Activated naive CD4-positive, alpha-beta T cell treated with anti-CD3 and anti-CD28 coated beads for 36 hours (primary cell): ENCODE measurements at regions not wholly inside any gene's neighbourhood (a gene's known extent, or its start where the extent isn't known, plus 50 kb on each side); places are given as distances from the start of the nearest gene placed in this dataset.

Experiments used
- CTCF ChIA-PET: fragments of 350-600 bp; sonication (Branson Sonifier 250); formaldehyde crosslinking; loops from one replicate; lab custom pipeline; 2021; ENCODE audit warnings: antibody characterized with exemption; lab: Charles Lee
- DNase-seq: peaks from one replicate; pipeline ENCODE4 v3.0.0-alpha.2; 2020
- H3K27ac Mint-ChIP-seq: one replicate; pipeline ENCODE4 v1.8.0; 2021; ENCODE audit warnings: mild to moderate bottlenecking, mixed read lengths
- H3K27me3 Mint-ChIP-seq: one replicate; pipeline ENCODE4 v1.8.0; 2021; ENCODE audit warnings: low read depth, mixed read lengths
- H3K36me3 Mint-ChIP-seq: one replicate; pipeline ENCODE4 v1.8.0; 2021; ENCODE audit warnings: low read depth, mixed read lengths
- H3K4me1 Mint-ChIP-seq: one replicate; pipeline ENCODE4 v1.8.0; 2021; ENCODE audit warnings: low read depth, mixed read lengths
- H3K4me3 Mint-ChIP-seq: one replicate; pipeline ENCODE4 v1.8.0; 2021; ENCODE audit warnings: mild to moderate bottlenecking, moderate library complexity, mixed read lengths
- H3K9me3 Mint-ChIP-seq: one replicate; pipeline ENCODE4 v1.8.0; 2021; ENCODE audit warnings: mixed read lengths
- intact Hi-C: fragments of 100-400 bp; cut with micrococcal nuclease; formaldehyde crosslinking; loops from one replicate; pipeline ENCODE4 v1.15.1; 2023

- Mint-ChIP-seq H3K4me3 (no peak overlapping the region), H3K27ac (no peak overlapping the region), H3K9me3 (no peaks in the 10 kb centered on the region), H3K4me1 (no peaks in the 10 kb centered on the region), H3K27me3 (no peaks in the 10 kb centered on the region), H3K36me3 (no peaks in the 10 kb centered on the region)
- no peak for DNase-seq
- intact Hi-C loops = no loop called here
- CTCF ChIA-PET = no interaction called here
Observed at GRCh38 chr9:30178610-30179009, 2205.8 kb upstream of the ACO1 start.

- H3K27ac Mint-ChIP-seq = no peak overlapping the region
- no peaks in the 10 kb centered on the region for H3K36me3 Mint-ChIP-seq
- peaks cover 17% of the 10 kb centered on the region for H3K9me3 Mint-ChIP-seq
- no peaks in the 10 kb centered on the region for H3K27me3 Mint-ChIP-seq
- H3K4me1 Mint-ChIP-seq = no peaks in the 10 kb centered on the region
- CTCF ChIA-PET = no interaction called here
- DNase-seq = no peak
- no peak overlapping the region for H3K4me3 Mint-ChIP-seq
- intact Hi-C loops = no loop called here
Observed at GRCh38 chr9:30193421-30193820, 2191.0 kb upstream of the ACO1 start.

- Mint-ChIP-seq H3K27me3 (no peaks in the 10 kb centered on the region), H3K4me3 (no peak overlapping the region), H3K27ac (no peak overlapping the region), H3K36me3 (no peaks in the 10 kb centered on the region), H3K9me3 (peaks cover 10% of the 10 kb centered on the region), H3K4me1 (no peaks in the 10 kb centered on the region)
- DNase-seq = no peak
- CTCF ChIA-PET = no interaction called here
- intact Hi-C loops = no loop called here
Observed at GRCh38 chr9:30196941-30197340, 2187.5 kb upstream of the ACO1 start.

- Mint-ChIP-seq H3K36me3 (no peaks in the 10 kb centered on the region), H3K9me3 (peaks cover 10% of the 10 kb centered on the region), H3K27me3 (no peaks in the 10 kb centered on the region), H3K27ac (no peak overlapping the region), H3K4me1 (no peaks in the 10 kb centered on the region), H3K4me3 (no peak overlapping the region)
- CTCF ChIA-PET = no interaction called here
- intact Hi-C loops = no loop called here
- no peak for DNase-seq
Observed at GRCh38 chr9:30197453-30197852, 2187.0 kb upstream of the ACO1 start.

GRCh38 chr9:30197954-30198353 is 2186.5 kb upstream of the ACO1 start:
- Mint-ChIP-seq H3K4me3 (no peak overlapping the region), H3K27me3 (no peaks in the 10 kb centered on the region)
- DNase-seq = no peak

DNA sequence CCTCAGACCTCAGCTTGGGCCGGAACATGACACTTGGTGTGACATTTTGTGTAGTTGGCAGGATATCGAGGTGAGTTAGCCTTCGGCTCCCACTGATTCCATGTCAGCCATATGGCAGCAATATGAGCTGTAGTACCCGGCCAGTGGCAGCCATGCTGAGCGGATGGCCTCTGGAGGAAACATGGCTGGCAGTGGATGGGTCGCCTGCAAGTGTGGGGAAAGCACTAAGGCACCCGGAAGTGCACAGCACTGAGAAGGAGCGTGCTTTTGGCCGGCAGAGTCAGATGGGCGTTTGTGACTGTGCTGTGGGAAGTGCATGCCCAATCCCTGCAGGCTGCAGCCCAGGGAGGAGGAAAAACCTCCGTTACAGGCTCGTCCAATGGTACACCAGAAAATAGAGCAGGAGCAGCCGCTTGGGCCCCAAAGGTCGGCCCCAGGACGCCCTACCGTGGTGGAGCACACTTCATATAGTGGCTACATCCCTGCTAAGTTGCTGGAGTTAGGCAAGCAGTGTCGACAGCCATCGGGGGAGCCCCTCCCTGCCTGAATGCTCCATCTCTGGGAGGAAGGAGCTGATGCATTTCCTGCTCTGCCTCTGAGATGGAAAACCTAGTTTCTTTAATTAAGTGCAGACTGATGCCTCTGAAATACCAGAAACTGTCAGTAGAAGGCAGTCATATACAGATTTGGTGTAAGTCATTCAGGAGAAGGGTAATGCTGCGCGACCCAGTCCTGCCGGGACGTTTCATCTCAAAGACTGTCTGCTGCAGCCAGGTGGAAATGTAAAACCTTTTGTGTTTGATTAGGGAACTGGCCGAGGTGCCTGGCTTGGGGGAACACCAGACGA is 2185.8 kb upstream of the ACO1 start:
- Mint-ChIP-seq H3K9me3 (peaks cover 10% of the 10 kb centered on the region), H3K27ac (no peak overlapping the region), H3K27me3 (no peaks in the 10 kb centered on the region), H3K36me3 (no peaks in the 10 kb centered on the region), H3K4me3 (no peak overlapping the region), H3K4me1 (no peaks in the 10 kb centered on the region)
- DNase-seq = no peak
- intact Hi-C loops = no loop called here
- CTCF ChIA-PET = no interaction called here

More at GRCh38 chr9:30197954-30198353, 2186.5 kb upstream of the ACO1 start:
- Mint-ChIP-seq H3K4me1 (no peaks in the 10 kb centered on the region), H3K27ac (no peak overlapping the region), H3K9me3 (peaks cover 10% of the 10 kb centered on the region), H3K36me3 (no peaks in the 10 kb centered on the region)
- CTCF ChIA-PET = no interaction called here
- intact Hi-C loops = no loop called here

DNA sequence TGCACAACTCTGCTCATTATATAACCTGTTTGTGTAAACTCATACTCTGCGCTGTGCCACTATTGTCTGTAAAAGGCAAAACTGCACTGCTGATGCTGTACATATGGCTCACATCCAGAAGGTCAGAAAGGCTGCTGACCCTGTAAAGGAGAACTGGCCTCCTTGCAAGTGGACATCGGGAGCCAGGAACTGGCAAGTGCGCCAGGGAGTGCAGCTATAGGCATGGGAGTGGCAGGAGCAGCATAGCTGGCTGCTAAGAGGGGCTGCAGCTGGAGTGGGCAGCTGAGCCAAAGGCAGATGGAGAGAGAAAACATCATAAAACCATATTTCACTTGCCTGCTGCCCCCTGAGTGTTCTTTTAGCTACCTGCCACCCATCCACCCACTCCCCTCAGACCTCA is 2183.4 kb upstream of the ACO1 start:
- intact Hi-C loops = no loop called here
- CTCF ChIA-PET = no interaction called here
- no peaks in the 10 kb centered on the region for H3K27me3 Mint-ChIP-seq
- H3K4me1 Mint-ChIP-seq = no peaks in the 10 kb centered on the region
- peaks cover 10% of the 10 kb centered on the region for H3K9me3 Mint-ChIP-seq
- H3K27ac Mint-ChIP-seq = no peak overlapping the region
- no peak overlapping the region for H3K4me3 Mint-ChIP-seq
- no peaks in the 10 kb centered on the region for H3K36me3 Mint-ChIP-seq
- DNase-seq = no peak

- no peaks in the 10 kb centered on the region for H3K4me1 Mint-ChIP-seq
- no peak overlapping the region for H3K4me3 Mint-ChIP-seq
- DNase-seq = no peak
- H3K36me3 Mint-ChIP-seq = no peaks in the 10 kb centered on the region
- intact Hi-C loops = no loop called here
- no peaks in the 10 kb centered on the region for H3K27me3 Mint-ChIP-seq
- no peak overlapping the region for H3K27ac Mint-ChIP-seq
- H3K9me3 Mint-ChIP-seq = no peaks in the 10 kb centered on the region
- CTCF ChIA-PET = no interaction called here
Observed at GRCh38 chr9:30235068-30235467, 2149.4 kb upstream of the ACO1 start.

- H3K9me3 Mint-ChIP-seq = no peaks in the 10 kb centered on the region
- CTCF ChIA-PET = no interaction called here
- no peak overlapping the region for H3K4me3 Mint-ChIP-seq
- no peak overlapping the region for H3K27ac Mint-ChIP-seq
- intact Hi-C loops = no loop called here
- H3K27me3 Mint-ChIP-seq = no peaks in the 10 kb centered on the region
- no peak for DNase-seq
- H3K36me3 Mint-ChIP-seq = no peaks in the 10 kb centered on the region
- H3K4me1 Mint-ChIP-seq = no peaks in the 10 kb centered on the region
Observed at GRCh38 chr9:30235564-30235963, 2148.9 kb upstream of the ACO1 start.

GRCh38 chr9:30239878-30240277 is 2144.6 kb upstream of the ACO1 start:
- no peak for DNase-seq
- Mint-ChIP-seq H3K4me1 (no peaks in the 10 kb centered on the region), H3K36me3 (no peaks in the 10 kb centered on the region), H3K27ac (no peak overlapping the region), H3K4me3 (no peak overlapping the region), H3K9me3 (no peaks in the 10 kb centered on the region), H3K27me3 (no peaks in the 10 kb centered on the region)
- CTCF ChIA-PET = interaction anchor here (0.6 kb wide), 1 partner anchor 789 kb away, joined by 5 read pairs; no protein-coding TSS in a partner anchor
- intact Hi-C loops = no loop called here

DNA sequence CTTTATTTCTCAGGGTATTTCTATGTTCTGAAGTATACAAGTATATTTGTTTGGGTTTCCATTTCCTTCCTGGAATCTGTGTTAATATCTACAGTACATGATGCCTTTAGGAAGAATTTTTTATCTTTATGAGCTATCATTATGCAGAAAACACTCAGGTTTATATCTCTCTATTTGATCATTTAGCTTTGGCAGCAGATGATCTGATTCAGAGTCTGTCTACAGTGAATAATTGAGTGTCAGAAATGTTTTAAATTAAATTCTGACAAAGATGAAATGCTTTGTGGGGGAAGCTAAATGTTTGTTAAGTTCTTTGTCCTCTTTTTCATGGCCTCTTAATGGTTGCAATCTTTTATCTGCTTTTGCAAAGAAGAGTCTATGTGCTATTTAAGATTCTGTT is 2141.0 kb upstream of the ACO1 start:
- intact Hi-C loops = no loop called here
- H3K36me3 Mint-ChIP-seq = no peaks in the 10 kb centered on the region
- H3K4me1 Mint-ChIP-seq = no peaks in the 10 kb centered on the region
- CTCF ChIA-PET = no interaction called here
- no peaks in the 10 kb centered on the region for H3K9me3 Mint-ChIP-seq
- no peak overlapping the region for H3K4me3 Mint-ChIP-seq
- no peaks in the 10 kb centered on the region for H3K27me3 Mint-ChIP-seq
- DNase-seq = no peak
- no peak overlapping the region for H3K27ac Mint-ChIP-seq

DNA sequence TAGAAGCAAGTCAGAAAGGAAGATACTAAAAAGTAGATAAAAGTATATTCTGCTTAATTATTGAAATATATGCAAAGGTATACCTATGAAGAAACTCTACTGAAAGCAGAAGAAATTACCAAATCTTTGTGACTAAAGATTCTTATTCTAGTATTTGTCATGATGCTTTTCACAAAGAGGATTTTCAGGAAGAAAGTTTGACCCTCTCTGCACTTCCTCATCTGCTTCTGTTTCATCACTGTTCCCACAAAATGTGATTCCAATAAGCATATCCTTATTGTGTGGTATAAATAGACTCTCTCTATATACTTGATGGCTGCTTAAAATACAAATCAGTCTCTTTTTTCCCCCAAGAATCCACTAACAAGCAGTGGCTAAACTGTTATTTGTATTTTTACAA is 2139.6 kb upstream of the ACO1 start:
- H3K36me3 Mint-ChIP-seq = no peaks in the 10 kb centered on the region
- H3K4me1 Mint-ChIP-seq = no peaks in the 10 kb centered on the region
- no peak overlapping the region for H3K27ac Mint-ChIP-seq
- H3K27me3 Mint-ChIP-seq = no peaks in the 10 kb centered on the region
- no peaks in the 10 kb centered on the region for H3K9me3 Mint-ChIP-seq
- no peak for DNase-seq
- intact Hi-C loops = no loop called here
- CTCF ChIA-PET = no interaction called here
- H3K4me3 Mint-ChIP-seq = no peak overlapping the region

GRCh38 chr9:30250872-30251271 is 2133.6 kb upstream of the ACO1 start:
- H3K4me1 Mint-ChIP-seq = no peaks in the 10 kb centered on the region
- no peak overlapping the region for H3K27ac Mint-ChIP-seq
- no peak for DNase-seq
- intact Hi-C loops = no loop called here
- CTCF ChIA-PET = no interaction called here
- H3K36me3 Mint-ChIP-seq = no peaks in the 10 kb centered on the region
- H3K9me3 Mint-ChIP-seq = no peaks in the 10 kb centered on the region
- no peaks in the 10 kb centered on the region for H3K27me3 Mint-ChIP-seq
- no peak overlapping the region for H3K4me3 Mint-ChIP-seq
